ENCODE measurements at regions not wholly inside any gene's neighbourhood (a gene's known extent, or its start where the extent isn't known, plus 50 kb on each side); places are given as distances from the start of the nearest gene placed in this dataset.

DNA sequence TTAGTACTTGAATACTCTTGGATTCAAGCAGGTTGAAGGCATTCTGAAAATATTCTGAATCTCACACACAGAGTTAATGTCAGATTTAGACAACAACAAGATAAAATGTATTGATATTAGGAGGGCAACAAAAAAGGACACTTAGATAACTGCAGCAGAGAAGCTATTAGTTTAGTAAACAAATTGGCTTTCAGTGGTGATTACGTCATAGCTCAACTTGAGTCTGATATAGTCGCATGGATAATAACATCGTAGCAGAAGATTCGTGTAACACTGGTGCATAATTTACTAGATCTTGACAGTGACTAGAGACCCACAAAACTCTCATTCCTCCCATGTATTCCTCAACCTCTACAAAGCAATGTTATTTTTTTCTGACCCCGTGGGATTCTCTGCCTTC lies 268.3 kb downstream of the KCNJ2 start:
- TF ChIP-seq CTCF (IDR thresholded peaks at IDR 0.05) = no peak
- TF ChIP-seq POLR2AphosphoS5 (IDR thresholded peaks at IDR 0.05; ENCODE audit: low read depth, low read length) = no peak
- no peak for TF ChIP-seq REST (IDR thresholded peaks at IDR 0.05; ENCODE audit: insufficient read depth in 1 of 2, low read depth in 2 of 2, low read length in 1 of 2)
- TF ChIP-seq SIN3A (IDR thresholded peaks at IDR 0.05; ENCODE audit: borderline replicate concordance, insufficient read depth, low read depth, low read length) = no peak
- no peak for TF ChIP-seq TCF7L2 (IDR thresholded peaks at IDR 0.05; ENCODE audit: low read depth, low read length)

All from Panc1 (cell line).